Activated CD4-positive, alpha-beta T cell treated with anti-CD3 and anti-CD28 coated beads for 1 hour (primary cell): ENCODE measurements at regions not wholly inside any gene's neighbourhood (a gene's known extent, or its start where the extent isn't known, plus 50 kb on each side); places are given as distances from the start of the nearest gene placed in this dataset.
"Not testable (repeated sequence)": the region's sequence is repeated elsewhere in the genome, so short reads cannot be mapped to it uniquely, and the experiment has no call there.

ENCODE experiments used
- DNase-seq: peaks from one replicate; pipeline ENCODE4 v3.0.0-alpha.2; 2020

DNA sequence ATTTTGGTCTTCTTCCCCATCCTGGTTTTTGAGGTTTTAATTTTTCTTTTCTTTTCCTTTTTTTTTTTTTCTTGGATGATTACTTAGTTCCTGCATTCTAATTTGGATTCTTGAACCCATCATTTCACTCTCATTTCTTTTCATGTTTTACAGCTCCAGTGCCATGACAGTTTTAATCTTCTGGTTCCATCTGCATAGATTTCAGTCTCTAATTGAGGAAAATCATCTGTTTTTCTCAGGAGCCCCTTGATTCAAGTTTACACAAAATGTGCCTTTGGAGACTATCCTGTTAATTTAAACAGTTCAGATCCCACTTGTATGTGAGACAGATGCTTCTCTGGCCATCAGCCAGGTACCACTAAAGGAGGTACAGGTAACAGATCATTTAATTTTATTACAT, 379.9 kb downstream of the PIK3C3 start:
- no peak for DNase-seq

DNA sequence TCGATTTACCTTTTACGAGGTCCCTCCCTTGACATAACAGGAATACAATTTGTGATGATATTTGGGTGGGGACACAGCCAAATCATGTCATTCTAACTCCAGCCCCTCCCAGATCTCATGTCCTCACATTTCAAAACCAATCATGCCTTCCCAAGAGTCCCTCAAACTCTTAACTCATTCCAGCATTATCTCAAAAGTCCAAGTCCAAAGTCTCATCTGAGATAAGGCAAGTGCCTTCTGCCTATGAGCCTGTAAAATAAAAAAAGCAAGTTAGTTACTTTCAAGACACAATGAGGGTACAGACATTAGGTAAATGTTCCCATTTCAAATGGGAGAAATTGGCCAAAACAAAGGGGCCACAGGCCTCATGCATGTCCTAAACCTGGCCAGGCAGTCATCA, 381.1 kb downstream of the PIK3C3 start:
- no peak for DNase-seq

DNA sequence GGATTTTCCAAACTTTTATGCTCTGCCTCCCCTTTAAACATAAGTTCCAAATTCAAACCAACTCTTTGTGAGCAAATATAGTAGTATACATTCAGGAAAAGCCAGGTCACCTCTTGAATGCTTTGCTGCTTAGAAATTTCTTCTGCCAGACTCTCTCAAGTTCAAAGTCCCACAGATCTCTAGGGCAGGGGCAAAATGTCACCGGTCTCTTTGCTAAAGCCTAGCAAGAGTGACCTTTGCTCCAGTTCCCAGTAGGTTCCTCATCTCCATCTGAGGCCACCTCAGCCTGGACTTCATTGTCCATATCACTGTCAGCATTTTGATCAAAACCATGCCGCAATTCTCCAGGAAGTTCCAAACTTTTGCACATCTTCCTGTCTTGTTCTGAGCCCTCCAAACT, 382.3 kb downstream of the PIK3C3 start:
- not testable (repeated sequence) for DNase-seq

DNA sequence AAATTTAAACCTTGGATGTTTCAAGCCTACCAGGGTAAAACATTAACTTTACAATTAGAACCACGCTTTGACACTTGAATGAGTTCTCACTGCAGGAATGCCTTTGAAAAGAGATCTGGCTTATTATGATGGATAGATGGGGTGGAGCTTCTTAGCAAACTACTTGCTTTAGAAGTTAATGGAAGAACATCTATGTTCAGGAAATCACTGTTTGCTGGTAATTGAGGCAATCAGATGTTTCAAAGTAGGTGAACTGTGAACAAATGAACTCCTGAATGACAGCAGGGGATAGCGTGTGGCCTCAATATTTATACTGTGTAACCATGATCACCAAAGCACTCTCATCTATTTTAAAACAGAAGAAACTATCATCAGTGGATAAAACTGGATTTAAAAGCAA, 383.6 kb downstream of the PIK3C3 start:
- no peak for DNase-seq

DNA sequence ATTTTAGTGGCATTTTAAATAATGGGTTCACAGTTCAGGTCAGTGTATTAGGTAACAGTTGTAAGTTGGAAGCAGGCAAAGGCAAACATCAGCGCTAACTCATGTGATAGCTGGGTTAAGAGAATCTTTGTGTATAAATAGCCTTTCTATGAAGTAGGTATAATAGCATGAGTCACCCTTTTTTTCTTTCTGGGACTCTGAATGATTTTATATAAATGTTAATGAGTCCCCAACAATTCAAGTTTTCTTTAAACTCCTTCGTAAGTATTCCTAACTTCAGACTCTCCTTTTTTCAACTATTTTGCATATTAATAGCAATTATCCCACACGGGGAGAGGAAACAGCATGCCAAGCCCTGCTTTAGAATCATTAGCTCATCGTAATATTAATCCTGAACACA, 384.3 kb downstream of the PIK3C3 start:
- DNase-seq: no peak

DNA sequence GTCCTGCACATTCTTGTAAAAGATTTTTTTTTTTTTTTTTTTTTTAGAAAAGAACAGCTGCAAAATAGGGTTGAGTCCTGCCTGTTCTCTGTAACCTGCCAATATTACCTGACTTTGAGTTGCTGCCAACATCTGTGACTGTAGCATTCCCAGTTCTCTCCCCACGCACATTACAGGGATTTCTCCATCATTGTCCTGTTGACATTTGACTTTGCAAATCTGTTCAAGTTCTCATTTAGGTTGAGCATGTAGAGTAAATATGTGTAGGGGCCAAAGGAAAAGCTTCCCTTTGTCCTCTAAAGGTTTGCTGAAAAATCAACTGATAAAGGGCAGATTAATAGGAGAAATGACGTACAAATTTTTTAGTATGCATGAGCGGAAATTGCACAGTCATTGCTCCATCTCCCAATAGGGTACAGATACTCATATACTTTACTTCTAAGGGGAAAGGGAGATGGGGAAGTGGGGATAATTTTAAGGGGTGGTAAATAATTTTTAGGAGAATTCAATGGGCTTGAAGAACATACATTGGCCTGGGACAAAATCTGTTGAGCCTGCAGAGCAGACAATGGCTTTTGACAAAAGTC, 385.5 kb downstream of the PIK3C3 start:
- no peak for DNase-seq

DNA sequence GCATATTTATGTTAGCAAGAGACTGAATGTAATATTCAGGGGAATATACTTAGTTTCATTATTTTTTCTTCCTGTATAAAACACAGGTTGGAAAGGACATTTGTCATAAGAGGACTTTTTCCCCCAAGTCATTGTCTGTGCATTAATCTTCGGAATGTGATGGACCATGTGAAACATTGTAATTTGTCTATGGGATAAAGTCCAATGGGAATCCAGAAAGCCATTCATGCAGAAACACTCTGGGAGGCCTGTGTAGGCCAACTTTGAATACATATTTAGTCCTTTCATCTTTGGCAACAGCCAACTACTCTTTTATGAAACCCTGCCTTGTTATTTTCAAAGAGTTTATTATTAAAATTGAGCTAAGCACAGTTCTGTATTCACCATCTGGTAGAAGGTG, 386.4 kb downstream of the PIK3C3 start:
- no peak for DNase-seq

DNA sequence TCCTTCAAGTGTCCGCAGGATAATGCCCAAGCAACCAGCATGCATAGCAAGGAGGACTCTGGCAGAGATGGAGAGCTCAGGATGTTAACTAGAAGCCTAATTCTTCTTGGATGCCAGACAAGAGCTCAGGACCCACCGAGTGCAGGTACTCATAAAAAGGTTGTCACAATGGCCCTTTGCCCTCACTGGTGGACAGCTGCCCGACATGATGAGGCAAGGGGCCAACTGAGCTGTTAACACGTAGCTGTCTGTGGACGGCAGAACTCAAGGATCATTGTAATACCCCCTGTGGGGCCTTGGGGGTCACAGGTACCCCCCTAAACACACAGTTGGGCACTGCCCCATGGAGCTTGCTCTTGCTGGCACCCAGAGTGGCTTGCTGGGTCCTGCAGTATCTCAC, 393.7 kb downstream of the PIK3C3 start:
- no peak for DNase-seq

DNA sequence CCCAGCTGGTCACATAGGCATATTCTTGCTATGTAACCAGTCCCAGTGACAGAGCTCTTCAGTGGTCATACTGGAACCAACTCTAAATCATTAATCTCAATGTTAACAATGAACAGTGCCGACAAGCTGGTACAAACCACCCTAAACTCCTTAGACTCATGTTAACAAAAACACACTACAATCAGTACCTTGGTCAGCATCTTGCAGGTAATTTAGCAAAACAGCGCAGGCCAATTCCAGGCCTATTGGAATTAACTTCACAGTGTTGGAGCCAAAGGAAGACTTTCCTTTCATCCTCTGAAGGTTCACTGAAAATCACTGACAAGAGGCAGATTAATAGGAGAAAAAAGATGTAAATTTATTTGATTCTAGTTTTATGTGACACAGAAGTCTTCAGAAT, 396.4 kb downstream of the PIK3C3 start:
- no peak for DNase-seq

DNA sequence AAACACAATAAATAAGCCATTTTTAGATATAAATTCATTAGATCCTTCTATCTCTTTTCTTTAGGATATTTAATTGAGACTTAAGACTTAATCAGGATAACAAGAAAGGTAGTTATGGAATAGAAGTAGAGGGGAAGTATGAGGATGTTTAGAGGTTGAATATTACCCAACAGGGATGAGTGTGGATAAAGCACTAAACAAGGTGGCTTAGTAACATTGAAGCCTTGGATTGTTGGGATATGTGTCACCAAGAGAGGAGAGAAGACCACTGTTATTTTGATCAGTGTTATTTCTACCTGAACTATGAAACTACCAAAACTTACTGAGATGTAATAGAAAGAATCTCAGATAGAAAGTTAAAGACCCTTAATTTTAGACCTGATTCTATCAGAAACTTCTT, 405.7 kb downstream of the PIK3C3 start:
- no peak for DNase-seq

DNA sequence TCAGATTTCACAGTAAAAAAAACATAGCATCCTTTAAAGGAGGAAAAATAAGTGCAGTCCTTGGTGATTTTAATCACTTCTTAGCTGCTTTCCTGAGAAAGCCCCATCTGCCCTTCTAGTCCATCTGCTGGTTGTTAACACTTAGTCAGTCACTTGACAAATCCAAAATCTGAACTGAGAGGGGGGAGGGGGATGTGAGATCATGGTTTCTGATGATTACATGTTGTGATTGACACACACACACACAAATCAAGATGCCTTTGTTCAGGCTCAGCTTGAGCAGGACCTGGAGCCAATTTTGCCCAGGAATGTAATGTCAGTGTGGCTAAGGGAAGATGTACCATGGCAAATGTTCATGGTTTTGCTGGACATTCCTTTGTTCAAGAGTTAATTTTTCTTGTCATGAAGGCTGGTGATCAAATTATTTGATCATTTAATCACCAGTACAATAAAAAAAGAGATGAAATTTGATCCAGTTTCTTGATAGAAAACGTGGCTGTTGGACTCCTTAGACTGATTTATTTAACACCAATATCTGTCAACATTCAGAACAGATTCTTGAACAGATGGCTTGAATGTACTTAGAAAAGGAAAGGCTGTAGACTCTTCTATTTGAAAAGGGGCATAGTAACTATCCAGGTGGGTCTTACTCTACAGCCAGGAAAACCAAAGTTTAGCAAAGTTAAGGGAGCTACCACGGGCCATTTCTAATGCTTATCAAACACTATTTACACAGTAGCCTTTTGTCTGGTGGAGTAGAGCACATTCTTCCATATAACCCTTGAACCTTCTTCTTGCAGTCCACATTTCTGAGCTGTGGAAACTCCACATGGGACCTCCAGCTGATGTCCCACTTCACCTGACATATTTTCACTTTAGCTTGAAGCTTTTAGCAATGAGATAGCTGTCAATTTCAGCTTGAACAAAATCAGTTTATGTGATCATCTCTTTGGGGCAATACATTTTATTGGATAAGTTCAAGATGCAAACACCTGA, 408.7 kb downstream of the PIK3C3 start:
- no peak for DNase-seq

DNA sequence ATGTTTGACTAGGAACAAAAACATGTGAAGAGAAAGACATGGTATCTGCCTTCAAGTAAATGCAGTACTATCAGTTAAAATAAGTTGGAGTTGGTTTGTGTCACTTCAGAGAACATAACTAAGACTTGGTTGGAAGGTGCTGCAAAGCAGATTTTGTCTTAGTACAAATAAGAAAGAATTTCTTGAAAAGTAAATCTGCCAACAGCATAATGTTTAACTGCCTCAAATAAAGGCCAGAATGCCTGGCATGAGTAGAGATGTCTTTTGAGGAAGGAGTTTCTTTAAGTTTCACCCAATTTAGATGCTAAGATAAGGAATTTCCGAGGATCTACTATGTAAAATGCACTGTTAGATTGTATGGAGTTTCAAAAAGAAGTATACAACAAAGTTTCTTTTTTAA, 409.7 kb downstream of the PIK3C3 start:
- DNase-seq: no peak

DNA sequence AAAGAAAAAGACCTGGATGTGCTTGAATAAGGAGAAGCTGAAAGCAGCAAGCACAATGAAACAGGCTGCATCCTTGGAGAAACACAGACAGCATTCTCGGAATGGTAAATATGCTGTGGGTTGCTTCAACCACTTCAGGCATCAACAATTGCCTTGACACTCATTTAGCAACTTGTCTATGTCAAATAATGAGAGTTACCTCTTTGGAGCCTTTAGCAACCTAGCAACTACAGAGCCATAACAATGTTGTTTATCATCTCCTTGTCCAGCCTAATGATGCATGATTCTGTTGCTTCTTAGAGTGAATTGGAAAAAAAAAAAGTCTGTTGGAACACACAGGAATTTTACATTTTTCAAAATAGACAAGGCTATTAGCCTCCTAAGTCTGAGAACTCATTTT, 410.6 kb downstream of the PIK3C3 start:
- no peak for DNase-seq

DNA sequence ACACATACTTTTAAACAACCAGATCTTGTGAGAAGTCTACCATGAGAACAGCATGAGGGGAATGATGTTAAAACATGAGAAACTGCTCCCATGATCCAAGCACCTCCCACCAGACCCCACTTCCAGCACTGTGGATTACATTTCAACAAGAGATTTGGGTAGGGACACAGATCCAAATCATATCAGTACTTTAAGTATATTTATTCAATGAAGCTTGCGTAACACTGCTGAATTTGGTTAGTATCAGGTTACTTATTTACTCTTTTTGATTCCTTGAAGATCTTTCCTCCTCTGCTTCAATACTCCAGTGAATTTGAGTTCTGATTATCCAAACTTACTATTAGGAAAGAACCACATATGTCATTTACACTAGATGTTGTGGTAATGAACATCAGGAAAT, 418.6 kb downstream of the PIK3C3 start:
- DNase-seq: no peak

DNA sequence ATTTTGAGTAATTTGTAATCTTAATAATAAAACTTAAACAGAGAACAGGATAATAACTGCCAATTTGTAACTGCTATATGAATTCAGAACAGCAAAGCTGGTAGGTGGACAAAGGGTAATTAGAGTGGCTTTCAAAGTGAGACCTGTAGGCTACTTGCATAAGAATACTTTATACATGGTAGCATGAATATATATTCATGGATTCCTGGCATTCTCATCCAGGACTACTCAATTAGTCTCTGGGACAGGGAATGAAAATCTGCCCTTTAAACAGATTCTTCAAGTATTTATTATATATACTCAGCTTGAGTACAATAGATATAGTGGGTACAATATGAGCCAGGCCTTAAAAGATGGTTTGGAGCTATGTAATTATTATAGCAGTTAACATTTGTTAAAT, 419.9 kb downstream of the PIK3C3 start:
- DNase-seq: no peak

DNA sequence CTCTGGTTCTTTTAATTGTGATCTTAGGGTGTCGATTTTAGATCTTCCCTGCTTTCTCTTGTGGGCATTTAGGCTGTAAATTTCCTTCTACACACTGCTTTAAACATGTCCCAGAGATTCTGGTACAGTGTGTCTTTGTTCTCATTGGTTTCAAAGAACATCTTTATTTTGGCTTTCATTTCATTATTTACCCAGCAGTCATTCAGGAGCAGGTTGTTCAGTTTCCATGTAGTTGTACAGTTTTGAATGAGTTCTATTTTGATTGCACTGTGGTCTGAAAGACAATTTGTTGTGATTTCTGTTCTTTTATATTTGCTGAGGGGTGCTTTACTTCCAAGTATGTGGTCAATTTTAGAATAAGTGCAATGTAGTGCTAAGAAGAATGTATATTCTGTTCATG, 423.8 kb downstream of the PIK3C3 start:
- not testable (repeated sequence) for DNase-seq

DNA sequence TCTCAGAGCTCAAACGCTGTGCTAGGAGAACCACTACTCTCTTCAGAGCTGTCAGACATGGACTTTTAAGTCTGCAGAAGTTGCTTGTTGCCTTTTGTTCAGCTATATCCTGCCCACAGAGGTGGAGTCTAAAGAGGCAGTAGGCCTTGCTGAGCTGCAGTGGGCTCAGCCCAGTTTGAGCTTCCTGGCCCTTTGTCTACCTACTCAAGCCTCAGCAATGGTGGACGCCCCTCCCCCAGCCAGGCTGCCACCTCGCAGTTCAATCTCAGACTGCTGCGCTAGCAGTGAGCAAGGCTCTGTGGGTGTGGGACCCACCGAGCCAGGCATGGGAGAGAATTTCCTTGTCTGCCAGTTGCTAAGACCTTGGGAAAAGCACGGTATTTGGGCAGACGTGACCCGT, 426.2 kb downstream of the PIK3C3 start:
- not testable (repeated sequence) for DNase-seq

DNA sequence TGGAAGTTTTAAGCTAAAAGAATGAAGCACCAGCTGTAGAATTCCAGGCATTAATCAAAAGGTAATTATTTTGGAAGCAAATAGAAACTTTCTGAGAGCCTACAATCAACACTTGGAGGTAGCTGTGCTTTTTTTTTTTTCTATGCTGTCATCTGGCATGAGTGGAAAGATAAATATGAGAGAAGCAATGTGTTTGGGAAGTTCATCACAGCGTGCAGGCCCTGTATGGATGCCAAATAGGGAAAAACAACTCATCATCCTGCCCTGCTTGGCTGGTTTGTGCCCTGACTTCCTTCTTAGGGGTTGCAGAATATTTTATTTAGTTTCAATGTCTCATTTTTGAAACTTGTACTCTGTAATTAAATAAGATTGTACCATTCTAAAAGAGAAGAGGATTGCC, 437.4 kb downstream of the PIK3C3 start:
- DNase-seq: no peak

DNA sequence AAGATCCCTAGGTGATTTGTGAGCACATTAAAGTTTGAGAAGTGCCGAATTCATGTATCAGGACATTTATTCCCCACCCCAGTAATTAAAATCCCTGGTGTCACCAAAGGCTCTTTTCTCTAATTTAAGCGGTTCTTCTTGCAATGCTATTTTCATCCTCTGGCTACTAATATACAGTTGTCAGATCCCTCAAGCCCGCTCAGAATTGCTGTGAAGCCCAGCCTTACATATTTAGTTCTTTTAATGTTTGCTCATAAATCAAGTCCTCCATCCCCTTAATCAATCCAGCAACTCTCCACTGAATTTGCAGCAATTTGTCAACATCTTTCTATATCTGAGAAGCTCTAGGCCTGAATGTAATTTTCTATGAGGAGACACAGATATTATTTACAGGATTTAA, 437.9 kb downstream of the PIK3C3 start:
- DNase-seq: no peak

DNA sequence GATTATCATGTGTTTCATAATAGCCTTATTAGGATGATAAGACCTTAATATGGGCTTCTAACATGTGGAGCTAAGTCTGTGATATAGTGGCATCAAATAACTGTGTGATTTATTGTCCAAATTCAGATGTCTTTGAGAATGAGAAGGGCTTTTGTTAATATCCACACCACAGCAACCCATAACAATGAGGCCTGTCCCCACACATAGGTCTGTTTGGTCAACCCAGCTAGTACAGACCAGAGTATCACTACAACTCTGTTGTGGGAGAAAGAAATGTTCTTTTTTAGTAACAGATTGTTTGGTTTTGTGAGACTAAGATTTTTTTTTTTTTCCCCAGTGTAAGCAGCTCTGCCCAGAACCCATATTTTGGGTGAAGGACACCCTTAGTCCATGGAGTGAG, 439.2 kb downstream of the PIK3C3 start:
- no peak for DNase-seq

DNA sequence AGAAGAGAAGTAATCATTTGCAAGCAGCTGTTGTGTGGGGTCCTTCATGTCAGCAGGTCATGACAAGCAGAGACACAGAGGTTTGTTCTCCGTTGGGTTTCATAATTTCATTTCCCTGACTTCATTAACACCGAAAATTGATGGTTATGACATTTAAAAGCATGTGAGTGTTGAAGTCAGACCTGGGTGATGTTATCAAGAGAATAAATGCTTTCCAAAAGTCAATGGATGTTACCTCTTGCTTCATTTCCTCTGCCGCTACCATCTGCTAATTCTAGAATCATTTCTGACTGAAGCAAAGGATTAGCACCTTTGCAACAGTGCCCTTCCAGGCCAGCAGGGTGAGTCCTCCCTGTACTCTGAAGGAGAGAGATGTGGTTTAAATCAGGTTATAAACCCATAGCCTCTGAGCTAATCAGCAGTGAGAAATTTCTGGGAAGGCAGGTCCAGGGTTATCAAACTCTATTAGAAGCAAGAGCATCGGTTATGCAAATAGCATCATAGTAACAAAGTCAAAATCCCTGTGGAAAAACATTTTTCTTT, 446.2 kb downstream of the PIK3C3 start:
- no peak for DNase-seq

DNA sequence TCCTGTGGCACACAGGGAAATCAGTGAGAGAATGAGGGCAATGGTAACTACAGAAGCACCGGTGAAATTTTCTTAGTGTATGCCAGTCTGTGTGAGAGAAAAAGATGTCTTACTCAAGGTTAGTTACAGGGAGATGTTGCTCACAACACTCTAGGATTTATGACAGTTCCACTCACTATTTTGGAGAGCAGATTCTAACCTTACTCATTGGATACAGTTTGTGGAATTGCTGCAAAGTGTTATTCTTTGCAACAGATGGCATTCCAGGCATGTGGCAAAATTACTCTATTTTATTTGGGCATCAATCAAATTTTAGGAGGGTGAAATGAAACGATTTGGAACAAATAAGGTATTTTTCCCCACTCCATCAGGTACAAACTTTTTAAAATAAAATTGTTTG, 449.1 kb downstream of the PIK3C3 start:
- no peak for DNase-seq

DNA sequence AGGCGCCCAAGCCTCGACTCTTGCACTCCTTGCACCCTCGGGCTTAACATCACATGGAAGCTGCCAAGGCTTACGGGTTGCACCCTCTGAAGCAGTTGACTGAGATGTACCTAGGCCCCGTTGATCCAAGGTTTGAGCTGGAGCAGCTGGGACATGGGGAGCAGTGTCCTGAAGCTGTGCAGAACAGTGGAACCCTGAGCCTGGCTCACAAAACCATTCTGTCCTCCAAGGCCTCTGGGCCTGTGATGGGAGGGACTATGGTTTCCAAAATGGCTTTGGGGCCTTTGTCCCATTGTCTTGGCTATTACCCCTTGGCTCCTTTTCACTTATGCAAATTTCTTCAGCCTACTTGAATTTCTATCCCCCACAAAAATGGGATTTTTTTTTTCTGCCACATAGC, 454.0 kb downstream of the PIK3C3 start:
- no peak for DNase-seq

DNA sequence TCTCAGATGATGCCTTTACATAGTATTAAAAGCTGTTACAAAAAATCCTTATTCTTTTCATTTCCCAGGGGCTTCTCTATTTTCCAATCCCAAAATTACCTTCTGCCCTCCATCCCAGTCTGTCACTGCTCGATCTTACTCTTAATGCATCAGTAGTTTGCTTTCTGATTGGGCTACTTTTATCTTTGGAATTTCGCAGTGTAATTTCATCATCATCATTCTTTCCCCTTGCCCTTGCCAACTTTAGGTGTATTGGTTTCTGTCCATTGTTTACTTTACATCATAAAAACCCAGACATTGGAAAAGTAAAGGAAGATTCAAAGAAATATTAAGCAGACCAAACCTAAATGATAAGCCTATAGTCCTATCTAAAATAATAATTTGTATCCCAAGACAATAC, 457.2 kb downstream of the PIK3C3 start:
- DNase-seq: no peak
